Adrenal gland (tissue), 9 donors: ENCODE measurements at regions not wholly inside any gene's neighbourhood (a gene's known extent, or its start where the extent isn't known, plus 50 kb on each side); places are given as distances from the start of the nearest gene placed in this dataset.

ENCODE experiments used
- DNase-seq, 7 donors: peaks; one replicate each; pipeline ENCODE4 v3.0.0-alpha.2; 2019 to 2020
- H3K27ac ChIP-seq, 5 donors: fragments of 200-600 bp; sonication (generic) in 4 of 5; 1 replicate in 3 of 5; 2 replicates in 2 of 5; pipeline versions ENCODE4 v1.5.1 to v1.8.0; 2016 to 2020; ENCODE audit warnings: mild to moderate bottlenecking in 1 of 5
- H3K27me3 ChIP-seq: fragments of 200-600 bp; 2 replicates; pipeline ENCODE4 v1.8.0; 2021
- H3K36me3 ChIP-seq, 2 donors: fragments of 200-600 bp; replicated peaks in 1 of 2; 1 replicate in 1 of 2; 2 replicates in 1 of 2; pipeline versions ENCODE4 v1.5.1 to v1.8.0; 2018 to 2022
- H3K4me1 ChIP-seq, 2 donors: fragments of 200-600 bp; replicated peaks in 1 of 2; 1 replicate in 1 of 2; 2 replicates in 1 of 2; pipeline versions ENCODE4 v1.5.1 to v1.8.0; 2018 to 2021
- H3K4me3 ChIP-seq, 4 donors: fragments of 200-600 bp; sonication (generic) in 3 of 4; one replicate each; pipeline ENCODE4 v1.5.1; 2016 to 2018
- H3K9me3 ChIP-seq, 3 donors: fragments of 200-600 bp; sonication (generic) in 1 of 3; replicated peaks in 1 of 3; 1 replicate in 2 of 3; 2 replicates in 1 of 3; pipeline versions ENCODE4 v1.5.1 to v1.8.0; 2016 to 2021
- CTCF ChIP-seq, 6 experiments: fragments of 450-650 bp in 4 of 6; fragments of 200-600 bp in 2 of 6; sonication (generic) in 1 of 6; IDR thresholded peaks; 1 replicate in 5 of 6; 2 replicates in 1 of 6; pipeline versions ENCODE4 v1.5.1 to v1.8.0; 2016 to 2021; ENCODE audit warnings: antibody characterized with exemption in 6 of 6, mild to moderate bottlenecking in 2 of 6, moderate library complexity in 1 of 6
- POLR2A ChIP-seq, 2 donors: fragments of 450-650 bp; IDR thresholded peaks; one replicate each; pipeline ENCODE4 v1.6.1; 2017; ENCODE audit warnings: antibody characterized with exemption in 2 of 2, mild to moderate bottlenecking in 2 of 2, moderate library complexity in 1 of 2
- WGBS, 4 donors: extraction: QIAGEN DNeasy Blood & Tissue Kit in 2 of 4; methylation state at CpG; one replicate each; pipeline versions ENCODE4 v1.1.5 to v1.1.7; 2013 to 2017; 5-methylcytosine and 5-hydroxymethylcytosine counted together
- intact Hi-C, 2 donors: fragments of 100-400 bp; cut with DNase I; formaldehyde crosslinking; loops; one replicate each; pipeline versions ENCODE4 v1.14.1 to v1.15.0; 2022 to 2023
- donor health status: healthy with polysubstance abuse.
- donor health status: Bipolar disorder and iron deficiency.
- donor health status: DM: yes; HTN: yes; CAD: no.
- donor health status: DM: no; HTN: no; CAD: no.
- donor health status: DM: no; HTN: no; CAD: no.

GRCh38 chr19:34082289-34083077, 89.8 kb upstream of the LSM14A start:
- Histone ChIP-seq H3K4me3 (no peak overlapping the region), H3K4me1 (no peaks in the 10 kb centered on the region), H3K9me3 (no peaks in the 10 kb centered on the region), H3K36me3 (no peaks in the 10 kb centered on the region), H3K27ac (no peak overlapping the region), H3K27me3 (peaks cover 4% of the 10 kb centered on the region)
- 54 to 65% (median 60%) methylated on average over 10 of the region's 10 CpGs for WGBS, 4 donors
- intact Hi-C loops: no loop called here
- DNase-seq: no peak
- TF ChIP-seq CTCF (IDR thresholded peaks at IDR 0.05): no peak
- no peak for TF ChIP-seq POLR2A (IDR thresholded peaks at IDR 0.05)

- WGBS, 4 donors: 29 to 60% (median 44%) methylated on average over 3 of the region's 3 CpGs
- no peak for TF ChIP-seq CTCF (IDR thresholded peaks at IDR 0.05)
- no peak for TF ChIP-seq POLR2A (IDR thresholded peaks at IDR 0.05)
- H3K27ac ChIP-seq: no peak overlapping the region
Measured at GRCh38 chr19:34084396-34085145, 87.7 kb upstream of the LSM14A start.

DNA sequence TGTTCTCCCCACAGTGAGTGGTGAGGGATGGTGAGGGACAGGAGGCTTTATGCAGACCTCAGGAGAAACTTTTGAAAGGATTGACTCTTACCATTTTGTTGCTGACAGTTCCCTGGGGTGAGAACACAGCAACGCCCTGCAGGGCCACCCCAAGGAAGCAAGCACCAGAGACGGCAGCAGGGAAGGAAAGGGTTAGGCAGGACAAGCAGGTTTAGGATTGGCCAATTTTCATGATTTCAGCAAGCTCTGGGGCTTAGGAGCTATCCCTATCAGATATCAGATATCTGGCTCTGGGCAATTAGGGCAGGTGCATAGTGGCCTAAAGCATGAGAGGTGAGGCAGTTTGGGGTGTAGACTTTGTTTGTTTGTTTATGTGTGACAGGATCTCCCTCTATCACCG, 87.0 kb upstream of the LSM14A start:
- DNase-seq: no peak

More at GRCh38 chr19:34084396-34085145, 87.7 kb upstream of the LSM14A start:
- no peaks in the 10 kb centered on the region for H3K36me3 ChIP-seq
- H3K27me3 ChIP-seq: peaks cover 4% of the 10 kb centered on the region
- no peaks in the 10 kb centered on the region for H3K9me3 ChIP-seq
- no peak overlapping the region for H3K4me3 ChIP-seq
- no peaks in the 10 kb centered on the region for H3K4me1 ChIP-seq
- no peak for DNase-seq
- intact Hi-C loops: no loop called here

More for the DNA sequence above, 87.0 kb upstream of the LSM14A start:
- Histone ChIP-seq H3K4me1 (no peaks in the 10 kb centered on the region), H3K9me3 (no peaks in the 10 kb centered on the region), H3K36me3 (no peaks in the 10 kb centered on the region), H3K27ac (no peak overlapping the region), H3K4me3 (no peak overlapping the region), H3K27me3 (peaks cover 4% of the 10 kb centered on the region)
- WGBS, 4 donors: 48 to 73% (median 56%) methylated on average over 2 to 3 of the region's 3 CpGs
- intact Hi-C loops: no loop called here
- TF ChIP-seq CTCF (IDR thresholded peaks at IDR 0.05): no peak
